ENCODE measurements at regions not wholly inside any gene's neighbourhood (a gene's known extent, or its start where the extent isn't known, plus 50 kb on each side); places are given as distances from the start of the nearest gene placed in this dataset.
A peak's percentile ranks its signal among the peaks of the same experiment; 100 is the strongest.
"Not testable (repeated sequence)": the region's sequence is repeated elsewhere in the genome, so short reads cannot be mapped to it uniquely, and the experiment has no call there.

GRCh38 chr11:71131861-71132260, 120.5 kb downstream of the SHANK2 start:
- Mint-ChIP-seq H3K27ac (no peak overlapping the region), H3K4me1 (no peaks in the 10 kb centered on the region), H3K36me3 (no peaks in the 10 kb centered on the region), H3K9me3 (peaks cover 5% of the 10 kb centered on the region), H3K4me3 (no peak overlapping the region), H3K27me3 (peaks cover 41% of the 10 kb centered on the region)
- no peak for ATAC-seq

GRCh38 chr11:71130106-71130505, 122.3 kb downstream of the SHANK2 start:
- H3K27ac Mint-ChIP-seq: no peak overlapping the region
- no peaks in the 10 kb centered on the region for H3K36me3 Mint-ChIP-seq
- ATAC-seq: no peak
- no peaks in the 10 kb centered on the region for H3K4me1 Mint-ChIP-seq
- H3K9me3 Mint-ChIP-seq: peaks cover 2% of the 10 kb centered on the region
- H3K27me3 Mint-ChIP-seq: peaks cover 41% of the 10 kb centered on the region
- no peak overlapping the region for H3K4me3 Mint-ChIP-seq

- no peak for ATAC-seq
- H3K4me1 Mint-ChIP-seq: no peaks in the 10 kb centered on the region
- no peak overlapping the region for H3K27ac Mint-ChIP-seq
- H3K36me3 Mint-ChIP-seq: no peaks in the 10 kb centered on the region
- no peak overlapping the region for H3K4me3 Mint-ChIP-seq
- peaks cover 2% of the 10 kb centered on the region for H3K9me3 Mint-ChIP-seq
- peaks cover 41% of the 10 kb centered on the region for H3K27me3 Mint-ChIP-seq
Measured at GRCh38 chr11:71129624-71130023, 122.8 kb downstream of the SHANK2 start.

GRCh38 chr11:71127806-71128205, 124.6 kb downstream of the SHANK2 start:
- Mint-ChIP-seq H3K27me3 (peaks cover 32% of the 10 kb centered on the region), H3K9me3 (peaks cover 6% of the 10 kb centered on the region)

GRCh38 chr11:71126401-71126800, 126.0 kb downstream of the SHANK2 start:
- H3K27me3 Mint-ChIP-seq: peaks cover 22% of the 10 kb centered on the region
- not testable (repeated sequence) for H3K9me3 Mint-ChIP-seq, H3K27ac Mint-ChIP-seq, ATAC-seq, H3K4me1 Mint-ChIP-seq, H3K4me3 Mint-ChIP-seq, H3K36me3 Mint-ChIP-seq

More at GRCh38 chr11:71127806-71128205, 124.6 kb downstream of the SHANK2 start:
- Mint-ChIP-seq H3K36me3 (no peaks in the 10 kb centered on the region), H3K4me3 (no peak overlapping the region), H3K27ac (no peak overlapping the region), H3K4me1 (no peaks in the 10 kb centered on the region)
- ATAC-seq: no peak

- Mint-ChIP-seq H3K4me1 (no peaks in the 10 kb centered on the region), H3K36me3 (no peaks in the 10 kb centered on the region), H3K9me3 (peaks cover 6% of the 10 kb centered on the region), H3K27ac (no peak overlapping the region), H3K4me3 (no peak overlapping the region), H3K27me3 (peaks cover 14% of the 10 kb centered on the region)
- no peak for ATAC-seq
Measured at GRCh38 chr11:71125150-71125549, 127.2 kb downstream of the SHANK2 start.

GRCh38 chr11:71124127-71124526, 128.2 kb downstream of the SHANK2 start:
- no peaks in the 10 kb centered on the region for H3K36me3 Mint-ChIP-seq
- H3K27ac Mint-ChIP-seq: no peak overlapping the region
- H3K4me1 Mint-ChIP-seq: no peaks in the 10 kb centered on the region
- no peak overlapping the region for H3K4me3 Mint-ChIP-seq
- peaks cover 6% of the 10 kb centered on the region for H3K9me3 Mint-ChIP-seq
- ATAC-seq: no peak
- H3K27me3 Mint-ChIP-seq: peaks cover 4% of the 10 kb centered on the region

- ATAC-seq: no peak
- peaks cover 32% of the 10 kb centered on the region for H3K27me3 Mint-ChIP-seq
- H3K36me3 Mint-ChIP-seq: no peaks in the 10 kb centered on the region
- H3K27ac Mint-ChIP-seq: no peak overlapping the region
- H3K4me3 Mint-ChIP-seq: no peak overlapping the region
- peaks cover 6% of the 10 kb centered on the region for H3K9me3 Mint-ChIP-seq
- H3K4me1 Mint-ChIP-seq: no peaks in the 10 kb centered on the region
Measured at GRCh38 chr11:71120471-71120896, 131.9 kb downstream of the SHANK2 start.

- H3K4me3 Mint-ChIP-seq: no peak overlapping the region
- no peak overlapping the region for H3K27ac Mint-ChIP-seq
- H3K9me3 Mint-ChIP-seq: peaks cover 6% of the 10 kb centered on the region
- ATAC-seq: no peak
- peaks cover 34% of the 10 kb centered on the region for H3K27me3 Mint-ChIP-seq
- no peaks in the 10 kb centered on the region for H3K4me1 Mint-ChIP-seq
- H3K36me3 Mint-ChIP-seq: no peaks in the 10 kb centered on the region
Measured at GRCh38 chr11:71119656-71120269, 132.6 kb downstream of the SHANK2 start.

- no peak overlapping the region for H3K27ac Mint-ChIP-seq
- peaks cover 44% of the 10 kb centered on the region for H3K27me3 Mint-ChIP-seq
- no peaks in the 10 kb centered on the region for H3K36me3 Mint-ChIP-seq
- no peak overlapping the region for H3K4me3 Mint-ChIP-seq
- peaks cover 6% of the 10 kb centered on the region for H3K4me1 Mint-ChIP-seq
- ATAC-seq: no peak
- H3K9me3 Mint-ChIP-seq: peaks cover under 1% of the 10 kb centered on the region
Measured at GRCh38 chr11:71118671-71119250, 133.6 kb downstream of the SHANK2 start.

GRCh38 chr11:71117311-71117710, 135.1 kb downstream of the SHANK2 start:
- Mint-ChIP-seq H3K9me3 (no peaks in the 10 kb centered on the region), H3K4me1 (peaks cover 7% of the 10 kb centered on the region), H3K36me3 (no peaks in the 10 kb centered on the region), H3K27ac (no peak overlapping the region), H3K27me3 (peaks cover 59% of the 10 kb centered on the region), H3K4me3 (no peak overlapping the region)
- ATAC-seq: no peak

GRCh38 chr11:71116693-71117040, 135.7 kb downstream of the SHANK2 start:
- Mint-ChIP-seq H3K36me3 (no peaks in the 10 kb centered on the region), H3K4me3 (no peak overlapping the region), H3K9me3 (no peaks in the 10 kb centered on the region), H3K27ac (no peak overlapping the region), H3K27me3 (peaks cover 65% of the 10 kb centered on the region), H3K4me1 (peaks cover 7% of the 10 kb centered on the region)
- no peak for ATAC-seq

GRCh38 chr11:71115770-71116692, 136.3 kb downstream of the SHANK2 start:
- H3K4me1 Mint-ChIP-seq: peaks cover 7% of the 10 kb centered on the region
- H3K9me3 Mint-ChIP-seq: no peaks in the 10 kb centered on the region
- H3K27me3 Mint-ChIP-seq: peaks cover 72% of the 10 kb centered on the region
- ATAC-seq: peak; percentile 31
- H3K27ac Mint-ChIP-seq: no peak overlapping the region
- H3K4me3 Mint-ChIP-seq: no peak overlapping the region
- H3K36me3 Mint-ChIP-seq: no peaks in the 10 kb centered on the region

- no peak for ATAC-seq
- H3K4me1 Mint-ChIP-seq: peaks cover 7% of the 10 kb centered on the region
- peaks cover 83% of the 10 kb centered on the region for H3K27me3 Mint-ChIP-seq
- no peaks in the 10 kb centered on the region for H3K9me3 Mint-ChIP-seq
- no peak overlapping the region for H3K27ac Mint-ChIP-seq
- H3K4me3 Mint-ChIP-seq: no peak overlapping the region
- no peaks in the 10 kb centered on the region for H3K36me3 Mint-ChIP-seq
Measured at GRCh38 chr11:71114124-71114851, 138.1 kb downstream of the SHANK2 start.

GRCh38 chr11:71112990-71113389, 139.4 kb downstream of the SHANK2 start:
- Mint-ChIP-seq H3K36me3 (no peaks in the 10 kb centered on the region), H3K27me3 (peaks cover 89% of the 10 kb centered on the region), H3K27ac (no peak overlapping the region), H3K9me3 (no peaks in the 10 kb centered on the region), H3K4me3 (no peak overlapping the region), H3K4me1 (peaks cover 7% of the 10 kb centered on the region)
- ATAC-seq: no peak

Measured in stimulated activated memory B cell treated with anti-CD40 and anti-IgM and Interleukin-4, amounts not matched to agents 10 μg/mL and 1 μg/mL and 100 μg/mL, for 72 hours (primary cell).